ENCODE measurements at regions not wholly inside any gene's neighbourhood (a gene's known extent, or its start where the extent isn't known, plus 50 kb on each side); places are given as distances from the start of the nearest gene placed in this dataset.

DNA sequence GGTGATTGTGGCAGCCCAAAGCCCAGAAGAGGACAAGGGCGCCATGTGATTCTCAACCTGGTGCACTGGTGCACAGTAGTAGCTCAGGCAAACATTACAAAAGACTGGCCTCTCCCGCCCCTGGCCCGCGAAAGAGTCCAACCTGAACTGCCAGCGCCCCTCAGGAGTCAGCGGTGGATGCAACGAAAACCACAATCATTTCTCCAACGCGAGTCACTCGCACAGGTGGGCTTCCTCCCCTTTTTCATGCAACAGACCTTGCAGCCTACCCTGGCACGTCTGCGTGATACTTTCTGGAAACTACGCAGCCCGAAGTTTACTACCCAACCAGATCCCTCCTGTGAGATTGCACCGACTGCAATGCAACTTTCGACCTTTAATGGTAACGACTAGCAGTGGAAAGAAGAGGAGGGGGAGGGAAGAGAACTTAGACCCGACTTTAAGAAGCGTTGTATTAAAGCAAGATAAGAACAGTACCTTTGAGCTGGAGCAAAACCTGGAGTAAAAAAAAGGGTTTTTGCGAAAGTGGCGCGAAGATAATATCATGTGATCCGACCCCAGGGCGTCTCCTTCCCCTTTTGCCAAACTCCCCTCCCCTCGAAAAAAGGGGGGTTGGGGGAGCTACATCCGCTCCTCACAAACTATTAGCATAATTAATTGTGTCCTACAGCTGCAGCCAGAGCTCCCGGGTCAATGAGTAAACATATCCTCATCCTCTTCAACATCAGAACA, 63.3 kb upstream of the CCDC160 start:
- Histone ChIP-seq H3K27ac (ENCODE audit: low read depth, low read length) (peak overlapping the region; percentile 72), H3K9me3 (ENCODE audit: control insufficient read depth, insufficient read depth, low read depth, low read length) (no peaks in the 10 kb centered on the region), H3K4me3 (ENCODE audit: low read depth, low read length) (peak overlapping the region; percentile 76), H3K9ac (ENCODE audit: low read length) (peak overlapping the region; percentile 84), H3K27me3 (ENCODE audit: control insufficient read depth, insufficient read depth, low read length) (no peaks in the 10 kb centered on the region), H3K36me3 (ENCODE audit: control insufficient read depth, insufficient read depth, low read length) (peaks cover 26% of the 10 kb centered on the region), H3K4me1 (ENCODE audit: control insufficient read depth, insufficient read depth, low read length) (peaks cover 41% of the 10 kb centered on the region)

DNA sequence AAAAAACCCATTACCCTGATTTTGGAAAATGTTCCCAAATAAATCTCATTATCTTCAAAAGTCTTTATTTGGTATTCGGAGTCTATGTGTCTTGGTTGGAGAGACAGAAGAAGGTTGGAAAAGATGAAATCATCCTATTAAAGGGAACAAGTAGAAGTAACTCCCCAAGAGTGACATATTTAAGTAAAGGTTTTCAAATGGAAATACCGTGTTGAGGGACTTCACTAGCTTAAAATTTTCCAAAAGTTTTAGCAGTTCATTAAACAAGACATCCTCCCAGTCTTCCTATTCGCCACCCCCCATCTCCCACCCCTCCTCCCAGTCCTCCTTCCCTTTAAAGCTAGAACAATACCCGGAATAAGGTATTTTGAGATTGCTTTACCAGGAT, 62.7 kb upstream of the CCDC160 start:
- H3K9ac ChIP-seq (ENCODE audit: low read length), result peak overlapping the region; percentile 84
- no peaks in the 10 kb centered on the region for H3K27me3 ChIP-seq (ENCODE audit: control insufficient read depth, insufficient read depth, low read length)
- peaks cover 21% of the 10 kb centered on the region for H3K36me3 ChIP-seq (ENCODE audit: control insufficient read depth, insufficient read depth, low read length)
- peak overlapping the region; percentile 72 for H3K27ac ChIP-seq (ENCODE audit: low read depth, low read length)
- H3K9me3 ChIP-seq (ENCODE audit: control insufficient read depth, insufficient read depth, low read depth, low read length), result no peaks in the 10 kb centered on the region
- H3K4me1 ChIP-seq (ENCODE audit: control insufficient read depth, insufficient read depth, low read length), result peaks cover 47% of the 10 kb centered on the region
- H3K4me3 ChIP-seq (ENCODE audit: low read depth, low read length), result peak overlapping the region; percentile 76

DNA sequence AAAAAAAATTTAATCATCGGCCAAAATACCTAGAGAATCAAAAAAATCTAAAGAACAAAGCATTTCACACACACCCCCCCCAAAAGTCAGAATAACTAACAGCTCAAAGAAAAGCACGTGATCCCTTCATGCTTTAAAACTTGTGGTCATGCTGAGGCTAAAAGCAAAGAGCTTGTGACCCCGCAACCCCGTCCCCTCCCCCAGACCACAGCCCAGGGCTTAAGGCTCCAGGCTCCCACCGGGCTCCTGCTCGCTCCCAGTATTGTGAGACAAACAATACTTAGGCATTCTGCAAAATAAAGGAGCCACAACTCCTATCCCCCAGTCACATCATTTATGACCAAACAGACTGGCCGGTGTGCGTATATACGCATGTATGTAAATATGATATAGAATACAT, 62.1 kb upstream of the CCDC160 start:
- H3K4me1 ChIP-seq (ENCODE audit: control insufficient read depth, insufficient read depth, low read length), result peaks cover 53% of the 10 kb centered on the region
- H3K27me3 ChIP-seq (ENCODE audit: control insufficient read depth, insufficient read depth, low read length), result no peaks in the 10 kb centered on the region; the same call in 1 of the 2 replicates
- H3K9me3 ChIP-seq (ENCODE audit: control insufficient read depth, insufficient read depth, low read depth, low read length), result no peaks in the 10 kb centered on the region
- H3K9ac ChIP-seq (ENCODE audit: low read length), result peak overlapping the region; percentile 84
- peak overlapping the region; percentile 76 for H3K4me3 ChIP-seq (ENCODE audit: low read depth, low read length)
- H3K27ac ChIP-seq (ENCODE audit: low read depth, low read length), result peak overlapping the region; percentile 72
- peaks cover 15% of the 10 kb centered on the region for H3K36me3 ChIP-seq (ENCODE audit: control insufficient read depth, insufficient read depth, low read length)

DNA sequence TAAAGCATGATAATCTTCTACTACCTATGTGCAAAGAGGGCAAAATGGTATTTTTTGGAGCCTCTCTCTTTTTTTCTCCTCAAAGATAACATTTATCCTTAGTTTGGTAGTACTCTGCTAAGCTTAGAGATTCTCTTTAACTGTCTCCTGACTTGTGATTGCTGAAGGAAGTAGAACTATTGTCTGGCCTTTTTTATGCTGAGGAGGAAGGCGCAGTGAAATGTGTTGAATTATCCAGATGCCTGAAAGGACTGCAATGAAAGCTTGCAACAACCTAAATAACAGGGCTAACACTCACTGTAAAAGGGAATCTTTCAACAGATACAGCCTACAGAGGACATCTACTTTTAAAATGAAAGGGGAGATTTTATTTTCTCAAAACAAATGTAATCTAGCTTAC, 59.5 kb upstream of the CCDC160 start:
- no peaks in the 10 kb centered on the region for H3K36me3 ChIP-seq (ENCODE audit: control insufficient read depth, insufficient read depth, low read length)
- peaks cover 6% of the 10 kb centered on the region; the same call in 1 of the 2 replicates for H3K27me3 ChIP-seq (ENCODE audit: control insufficient read depth, insufficient read depth, low read length)
- H3K27ac ChIP-seq (ENCODE audit: low read depth, low read length), result peak overlapping the region; percentile 33
- peaks cover 76% of the 10 kb centered on the region for H3K4me1 ChIP-seq (ENCODE audit: control insufficient read depth, insufficient read depth, low read length)
- H3K9ac ChIP-seq (ENCODE audit: low read length), result no peak overlapping the region
- H3K4me3 ChIP-seq (ENCODE audit: low read depth, low read length), result no peak overlapping the region
- H3K9me3 ChIP-seq (ENCODE audit: control insufficient read depth, insufficient read depth, low read depth, low read length), result no peaks in the 10 kb centered on the region

DNA sequence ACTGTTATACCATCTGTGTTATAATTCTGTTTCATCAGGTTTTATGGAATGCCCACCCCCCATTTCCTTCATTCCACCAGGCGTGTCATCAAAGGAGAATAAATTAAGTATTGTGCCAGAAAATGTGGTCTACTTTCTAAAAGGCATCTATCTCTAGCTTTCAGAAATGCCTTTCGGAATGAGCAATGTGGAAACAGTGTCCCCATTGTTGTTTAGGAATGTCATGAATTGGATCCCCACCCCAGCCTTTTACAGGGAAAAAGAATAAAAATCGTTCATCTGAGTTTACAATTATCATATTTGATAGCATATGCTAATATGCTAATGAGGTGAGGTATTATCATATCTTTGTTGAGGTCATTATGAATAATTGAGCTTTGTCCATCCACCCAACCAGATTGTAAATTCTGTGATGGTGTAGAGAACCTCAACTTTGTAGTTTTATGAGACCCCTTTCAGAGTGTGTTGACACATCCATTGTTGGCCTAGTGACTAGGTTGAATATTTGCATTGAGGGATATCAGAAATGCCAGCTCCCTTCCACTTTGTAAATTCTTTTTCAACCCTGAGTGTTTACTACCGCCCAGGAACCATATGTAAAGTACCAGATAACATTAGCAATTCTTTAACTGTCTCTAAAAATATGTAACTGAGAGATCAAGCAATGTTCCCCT, 56.2 kb upstream of the CCDC160 start:
- Histone ChIP-seq H3K9me3 (ENCODE audit: control insufficient read depth, insufficient read depth, low read depth, low read length) (no peaks in the 10 kb centered on the region), H3K4me3 (ENCODE audit: low read depth, low read length) (peak overlapping the region; percentile 37), H3K4me1 (ENCODE audit: control insufficient read depth, insufficient read depth, low read length) (peaks cover 69% of the 10 kb centered on the region), H3K27me3 (ENCODE audit: control insufficient read depth, insufficient read depth, low read length) (peaks cover 14% of the 10 kb centered on the region; the same call in 1 of the 2 replicates), H3K27ac (ENCODE audit: low read depth, low read length) (peak overlapping the region; percentile 58; the same call in 1 of the 2 replicates), H3K36me3 (ENCODE audit: control insufficient read depth, insufficient read depth, low read length) (no peaks in the 10 kb centered on the region), H3K9ac (ENCODE audit: low read length) (no peak overlapping the region)

DNA sequence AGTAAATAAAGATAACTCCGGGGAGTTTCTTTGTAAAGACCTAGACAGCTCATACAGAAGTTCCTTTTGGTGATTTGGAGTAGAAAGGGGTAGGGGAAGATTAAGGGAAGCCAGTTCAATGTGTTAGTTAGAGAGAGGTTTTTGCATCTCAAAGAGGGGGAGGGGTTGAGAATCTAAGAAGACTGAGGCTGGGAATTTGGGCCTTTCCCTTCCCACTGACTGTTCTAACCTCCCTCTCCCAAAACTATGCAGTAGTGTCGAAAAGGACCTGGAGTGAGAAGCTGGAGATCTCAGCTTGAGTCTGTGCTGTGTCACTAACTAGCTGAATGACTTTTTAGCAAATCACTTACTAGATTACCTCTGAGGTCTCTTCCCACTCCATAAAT, 55.7 kb upstream of the CCDC160 start:
- peaks cover 14% of the 10 kb centered on the region; the same call in 1 of the 2 replicates for H3K27me3 ChIP-seq (ENCODE audit: control insufficient read depth, insufficient read depth, low read length)
- no peaks in the 10 kb centered on the region for H3K36me3 ChIP-seq (ENCODE audit: control insufficient read depth, insufficient read depth, low read length)
- no peaks in the 10 kb centered on the region for H3K9me3 ChIP-seq (ENCODE audit: control insufficient read depth, insufficient read depth, low read depth, low read length)
- H3K4me3 ChIP-seq (ENCODE audit: low read depth, low read length), result peak overlapping the region; percentile 37
- H3K4me1 ChIP-seq (ENCODE audit: control insufficient read depth, insufficient read depth, low read length), result peaks cover 68% of the 10 kb centered on the region
- peak overlapping the region; percentile 58; the same call in 1 of the 2 replicates for H3K27ac ChIP-seq (ENCODE audit: low read depth, low read length)
- no peak overlapping the region for H3K9ac ChIP-seq (ENCODE audit: low read length)

DNA sequence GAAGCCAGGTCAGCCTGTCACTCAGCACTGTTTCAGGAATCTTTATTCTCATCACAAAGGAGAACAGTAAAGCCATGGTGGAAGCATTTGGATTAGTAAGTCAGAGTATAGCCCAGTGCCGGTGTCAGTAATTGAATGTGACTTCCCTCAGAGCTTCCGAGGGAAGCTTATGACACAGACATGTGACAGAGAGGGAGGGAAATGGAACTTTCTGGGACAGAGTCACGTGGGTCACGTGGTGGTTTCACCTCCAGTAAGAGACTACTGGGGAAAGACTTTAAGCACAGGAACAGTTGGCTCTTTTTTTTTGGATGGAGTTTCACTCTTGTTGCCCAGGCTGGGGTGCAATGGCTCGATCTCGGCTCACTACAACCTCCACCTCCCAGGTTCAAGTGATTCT, 53.3 kb upstream of the CCDC160 start:
- Histone ChIP-seq H3K4me1 (ENCODE audit: control insufficient read depth, insufficient read depth, low read length) (peaks cover 61% of the 10 kb centered on the region), H3K9me3 (ENCODE audit: control insufficient read depth, insufficient read depth, low read depth, low read length) (no peaks in the 10 kb centered on the region), H3K9ac (ENCODE audit: low read length) (no peak overlapping the region), H3K27ac (ENCODE audit: low read depth, low read length) (no peak overlapping the region), H3K4me3 (ENCODE audit: low read depth, low read length) (no peak overlapping the region), H3K36me3 (ENCODE audit: control insufficient read depth, insufficient read depth, low read length) (no peaks in the 10 kb centered on the region), H3K27me3 (ENCODE audit: control insufficient read depth, insufficient read depth, low read length) (peaks cover 14% of the 10 kb centered on the region; the same call in 1 of the 2 replicates)

DNA sequence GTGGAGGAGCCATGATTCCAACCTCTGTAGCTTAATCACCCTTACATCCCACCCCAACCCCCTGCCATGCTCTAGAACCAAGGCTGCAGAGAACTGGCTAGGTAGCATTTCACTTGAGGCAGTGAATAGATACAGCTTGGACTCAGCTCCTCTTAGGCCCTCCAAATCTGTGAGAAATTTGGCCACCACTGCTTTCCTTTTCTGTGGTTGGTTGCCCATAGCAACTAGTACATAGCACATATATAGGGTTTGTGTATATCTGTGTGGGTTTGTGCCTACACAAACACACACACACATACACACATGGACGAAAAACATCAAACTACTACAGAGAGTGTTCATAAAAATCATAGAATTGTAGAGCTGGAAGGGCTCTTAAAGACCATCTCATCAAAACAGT, 52.0 kb upstream of the CCDC160 start:
- Histone ChIP-seq H3K36me3 (ENCODE audit: control insufficient read depth, insufficient read depth, low read length) (no peaks in the 10 kb centered on the region), H3K9ac (ENCODE audit: low read length) (no peak overlapping the region), H3K27ac (ENCODE audit: low read depth, low read length) (no peak overlapping the region), H3K27me3 (ENCODE audit: control insufficient read depth, insufficient read depth, low read length) (peaks cover 14% of the 10 kb centered on the region; the same call in 1 of the 2 replicates), H3K4me3 (ENCODE audit: low read depth, low read length) (no peak overlapping the region), H3K4me1 (ENCODE audit: control insufficient read depth, insufficient read depth, low read length) (peaks cover 48% of the 10 kb centered on the region), H3K9me3 (ENCODE audit: control insufficient read depth, insufficient read depth, low read depth, low read length) (no peaks in the 10 kb centered on the region)

DNA sequence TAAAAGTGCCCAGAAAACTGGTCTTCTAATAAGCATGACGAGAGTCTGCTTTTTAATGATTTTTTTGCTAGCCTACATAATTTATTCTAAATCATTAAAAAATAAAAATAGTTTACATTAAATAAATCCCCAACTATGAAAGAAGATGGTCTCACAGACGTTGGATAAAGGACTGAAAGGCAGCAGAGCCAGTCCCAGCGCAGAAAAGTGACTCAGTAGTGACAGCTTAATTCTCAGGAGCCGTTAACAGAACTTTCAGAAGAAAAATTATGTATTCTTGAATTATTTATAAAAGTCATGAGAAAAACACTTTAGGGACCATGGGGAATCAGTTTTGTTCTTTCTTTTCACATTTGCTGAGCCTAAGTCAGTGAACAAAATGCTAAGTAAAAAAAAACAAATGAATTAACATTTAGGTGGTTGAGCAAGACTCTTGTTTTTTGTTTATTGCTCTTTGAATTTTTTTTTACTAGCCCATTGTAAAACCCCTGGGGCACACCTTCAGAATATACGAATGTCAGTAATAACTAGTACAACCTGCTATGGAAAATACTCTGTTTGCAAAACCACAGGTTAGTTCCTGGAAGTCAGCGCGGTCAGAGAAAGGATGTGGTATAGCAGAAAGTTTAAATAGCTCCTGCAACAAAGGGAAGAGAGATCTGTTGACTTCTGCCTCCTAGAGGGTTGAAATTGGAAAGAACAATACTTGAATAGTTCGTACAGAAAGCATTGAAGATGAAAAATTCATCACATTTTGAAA, 50.4 kb upstream of the CCDC160 start:
- H3K9ac ChIP-seq (ENCODE audit: low read length), result no peak overlapping the region

More for the DNA sequence above, 50.4 kb upstream of the CCDC160 start:
- H3K4me3 ChIP-seq (ENCODE audit: low read depth, low read length), result no peak overlapping the region
- no peak overlapping the region for H3K27ac ChIP-seq (ENCODE audit: low read depth, low read length)
- H3K36me3 ChIP-seq (ENCODE audit: control insufficient read depth, insufficient read depth, low read length), result no peaks in the 10 kb centered on the region
- H3K9me3 ChIP-seq (ENCODE audit: control insufficient read depth, insufficient read depth, low read depth, low read length), result no peaks in the 10 kb centered on the region
- H3K27me3 ChIP-seq (ENCODE audit: control insufficient read depth, insufficient read depth, low read length), result peaks cover 14% of the 10 kb centered on the region; the same call in 1 of the 2 replicates
- H3K4me1 ChIP-seq (ENCODE audit: control insufficient read depth, insufficient read depth, low read length), result peaks cover 33% of the 10 kb centered on the region
